Esophagus muscularis mucosa (tissue), 2 donors: ENCODE measurements at regions not wholly inside any gene's neighbourhood (a gene's known extent, or its start where the extent isn't known, plus 50 kb on each side); places are given as distances from the start of the nearest gene placed in this dataset.

Experiments used
- POLR2A ChIP-seq: fragments of 450-650 bp; IDR thresholded peaks from one replicate; pipeline ENCODE4 v1.6.1; 2017; ENCODE audit warnings: antibody characterized with exemption, moderate library complexity, mild to moderate bottlenecking, low read depth
- POLR2AphosphoS5 ChIP-seq, 2 donors: sonication (generic); formaldehyde crosslinking; IDR thresholded peaks; one replicate each; pipeline ENCODE4 v1.6.1; 2017; ENCODE audit warnings: antibody characterized with exemption in 2 of 2

DNA sequence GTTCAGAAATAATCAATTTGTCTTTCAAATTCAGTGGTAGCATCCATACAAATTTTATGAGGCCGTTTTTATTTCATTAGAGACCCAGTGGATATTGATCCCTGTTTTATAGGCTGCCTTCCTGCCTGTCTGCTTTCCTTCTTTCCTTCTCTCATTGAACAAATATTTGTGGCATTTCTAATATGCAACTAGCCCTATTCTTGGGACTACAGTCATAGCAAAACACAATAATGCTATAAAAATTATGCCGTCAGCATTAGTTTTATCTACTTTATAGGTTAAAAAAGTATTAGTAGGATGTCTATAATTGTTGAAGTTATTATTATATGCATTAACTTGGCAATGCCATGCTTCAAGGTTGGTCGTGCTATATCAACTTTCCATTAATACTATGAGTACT, 2037.8 kb upstream of the LRRTM1 start:
- TF ChIP-seq POLR2AphosphoS5 (IDR thresholded peaks at IDR 0.05) (no peak), POLR2A (no peak)
